ENCODE measurements at regions not wholly inside any gene's neighbourhood (a gene's known extent, or its start where the extent isn't known, plus 50 kb on each side); places are given as distances from the start of the nearest gene placed in this dataset.

GRCh38 chrX:46327566-46328115, 217.6 kb downstream of the ZNF674 start (continued):
- TF ChIP-seq, protein P1, sequence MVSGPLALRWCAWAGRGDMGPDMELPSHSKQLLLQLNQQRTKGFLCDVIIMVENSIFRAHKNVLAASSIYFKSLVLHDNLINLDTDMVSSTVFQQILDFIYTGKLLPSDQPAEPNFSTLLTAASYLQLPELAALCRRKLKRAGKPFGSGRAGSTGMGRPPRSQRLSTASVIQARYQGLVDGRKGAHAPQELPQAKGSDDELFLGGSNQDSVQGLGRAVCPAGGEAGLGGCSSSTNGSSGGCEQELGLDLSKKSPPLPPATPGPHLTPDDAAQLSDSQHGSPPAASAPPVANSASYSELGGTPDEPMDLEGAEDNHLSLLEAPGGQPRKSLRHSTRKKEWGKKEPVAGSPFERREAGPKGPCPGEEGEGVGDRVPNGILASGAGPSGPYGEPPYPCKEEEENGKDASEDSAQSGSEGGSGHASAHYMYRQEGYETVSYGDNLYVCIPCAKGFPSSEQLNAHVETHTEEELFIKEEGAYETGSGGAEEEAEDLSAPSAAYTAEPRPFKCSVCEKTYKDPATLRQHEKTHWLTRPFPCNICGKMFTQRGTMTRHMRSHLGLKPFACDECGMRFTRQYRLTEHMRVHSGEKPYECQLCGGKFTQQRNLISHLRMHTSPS (CRISPR knock-in tag; IDR thresholded peaks at IDR 0.05; ENCODE audit: low read depth) = peak; percentile 89
- TF ChIP-seq, protein P2, sequence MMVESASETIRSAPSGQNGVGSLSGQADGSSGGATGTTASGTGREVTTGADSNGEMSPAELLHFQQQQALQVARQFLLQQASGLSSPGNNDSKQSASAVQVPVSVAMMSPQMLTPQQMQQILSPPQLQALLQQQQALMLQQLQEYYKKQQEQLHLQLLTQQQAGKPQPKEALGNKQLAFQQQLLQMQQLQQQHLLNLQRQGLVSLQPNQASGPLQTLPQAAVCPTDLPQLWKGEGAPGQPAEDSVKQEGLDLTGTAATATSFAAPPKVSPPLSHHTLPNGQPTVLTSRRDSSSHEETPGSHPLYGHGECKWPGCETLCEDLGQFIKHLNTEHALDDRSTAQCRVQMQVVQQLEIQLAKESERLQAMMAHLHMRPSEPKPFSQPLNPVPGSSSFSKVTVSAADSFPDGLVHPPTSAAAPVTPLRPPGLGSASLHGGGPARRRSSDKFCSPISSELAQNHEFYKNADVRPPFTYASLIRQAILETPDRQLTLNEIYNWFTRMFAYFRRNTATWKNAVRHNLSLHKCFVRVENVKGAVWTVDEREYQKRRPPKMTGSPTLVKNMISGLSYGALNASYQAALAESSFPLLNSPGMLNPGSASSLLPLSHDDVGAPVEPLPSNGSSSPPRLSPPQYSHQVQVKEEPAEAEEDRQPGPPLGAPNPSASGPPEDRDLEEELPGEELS (CRISPR knock-in tag; IDR thresholded peaks at IDR 0.05) = peak; percentile 75
- TF ChIP-seq, protein P3, sequence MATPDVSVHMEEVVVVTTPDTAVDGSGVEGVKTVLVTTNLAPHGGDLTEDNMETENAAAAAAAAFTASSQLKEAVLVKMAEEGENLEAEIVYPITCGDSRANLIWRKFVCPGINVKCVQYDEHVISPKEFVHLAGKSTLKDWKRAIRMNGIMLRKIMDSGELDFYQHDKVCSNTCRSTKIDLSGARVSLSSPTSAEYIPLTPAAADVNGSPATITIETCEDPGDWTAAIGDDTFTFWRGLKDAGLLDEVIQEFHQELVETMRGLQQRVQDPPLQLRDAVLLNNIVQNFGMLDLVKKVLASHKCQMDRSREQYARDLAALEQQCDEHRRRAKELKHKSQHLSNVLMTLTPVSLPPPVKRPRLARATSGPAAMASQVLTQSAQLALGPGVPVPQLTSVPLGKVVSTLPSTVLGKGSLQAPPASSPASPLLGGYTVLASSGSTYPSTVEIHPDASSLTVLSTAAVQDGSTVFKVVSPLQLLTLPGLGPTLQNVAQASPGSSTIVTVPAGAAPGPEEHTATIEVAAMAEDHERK (CRISPR knock-in tag; IDR thresholded peaks at IDR 0.05; ENCODE audit: low read depth) = no peak
- TF ChIP-seq, protein P4, sequence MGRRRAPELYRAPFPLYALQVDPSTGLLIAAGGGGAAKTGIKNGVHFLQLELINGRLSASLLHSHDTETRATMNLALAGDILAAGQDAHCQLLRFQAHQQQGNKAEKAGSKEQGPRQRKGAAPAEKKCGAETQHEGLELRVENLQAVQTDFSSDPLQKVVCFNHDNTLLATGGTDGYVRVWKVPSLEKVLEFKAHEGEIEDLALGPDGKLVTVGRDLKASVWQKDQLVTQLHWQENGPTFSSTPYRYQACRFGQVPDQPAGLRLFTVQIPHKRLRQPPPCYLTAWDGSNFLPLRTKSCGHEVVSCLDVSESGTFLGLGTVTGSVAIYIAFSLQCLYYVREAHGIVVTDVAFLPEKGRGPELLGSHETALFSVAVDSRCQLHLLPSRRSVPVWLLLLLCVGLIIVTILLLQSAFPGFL (CRISPR knock-in tag; IDR thresholded peaks at IDR 0.05) = no peak
- TF ChIP-seq ZBTB7B (CRISPR knock-in tag; IDR thresholded peaks at IDR 0.05) = peak; percentile 74
- no peak for TF ChIP-seq ZNF317 (CRISPR knock-in tag; IDR thresholded peaks at IDR 0.05)
- no peak for TF ChIP-seq ZBTB38 (CRISPR knock-in tag; IDR thresholded peaks at IDR 0.05)
- no peak for TF ChIP-seq ZNF326 (CRISPR knock-in tag; IDR thresholded peaks at IDR 0.05; ENCODE audit: borderline replicate concordance)
- no peak for TF ChIP-seq ZNF34 (CRISPR knock-in tag; IDR thresholded peaks at IDR 0.05; ENCODE audit: borderline replicate concordance)
- TF ChIP-seq, protein P5, sequence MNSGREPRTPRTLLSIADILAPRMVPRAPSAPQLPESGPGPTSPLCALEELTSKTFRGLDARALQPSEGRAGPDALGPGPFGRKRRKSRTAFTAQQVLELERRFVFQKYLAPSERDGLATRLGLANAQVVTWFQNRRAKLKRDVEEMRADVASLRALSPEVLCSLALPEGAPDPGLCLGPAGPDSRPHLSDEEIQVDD (CRISPR knock-in tag; IDR thresholded peaks at IDR 0.05; ENCODE audit: borderline replicate concordance) = no peak
- TF ChIP-seq SNRNP70 (IDR thresholded peaks at IDR 0.05; ENCODE audit: low read depth, low read length) = no peak
- TF ChIP-seq U2AF2 (IDR thresholded peaks at IDR 0.05; ENCODE audit: low read depth, low read length) = no peak
- TF ChIP-seq ZNF142 (CRISPR knock-in tag; IDR thresholded peaks at IDR 0.05) = no peak
- no peak for TF ChIP-seq RNF2 (conservative IDR thresholded peaks at IDR 0.05; ENCODE audit: low read depth)
- no peak for TF ChIP-seq ZNF761 (CRISPR knock-in tag; conservative IDR thresholded peaks at IDR 0.05)
- no peak for TF ChIP-seq TBP (CRISPR knock-in tag; IDR thresholded peaks at IDR 0.05)
